ENCODE measurements at regions not wholly inside any gene's neighbourhood (a gene's known extent, or its start where the extent isn't known, plus 50 kb on each side); places are given as distances from the start of the nearest gene placed in this dataset.

DNA sequence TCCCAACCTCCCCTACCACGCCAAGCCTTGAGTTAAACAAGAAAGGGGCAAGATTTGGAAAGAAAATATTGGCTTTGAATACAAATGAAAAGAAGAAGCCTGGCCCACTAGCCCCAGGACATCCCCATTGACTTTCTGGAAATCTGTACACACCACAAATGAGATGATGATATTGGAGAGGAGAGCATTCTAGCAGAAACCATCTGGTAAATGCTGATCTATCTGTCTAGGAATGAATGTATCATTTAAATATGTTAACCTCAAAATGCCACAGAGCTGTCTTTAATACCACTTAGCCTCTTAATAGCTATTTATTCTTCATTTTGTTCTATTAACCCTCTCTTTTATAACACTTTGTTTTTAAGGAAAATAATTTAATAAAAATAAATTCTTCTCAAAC is 270.2 kb upstream of the PDE4D start:
- TF ChIP-seq, protein P1, sequence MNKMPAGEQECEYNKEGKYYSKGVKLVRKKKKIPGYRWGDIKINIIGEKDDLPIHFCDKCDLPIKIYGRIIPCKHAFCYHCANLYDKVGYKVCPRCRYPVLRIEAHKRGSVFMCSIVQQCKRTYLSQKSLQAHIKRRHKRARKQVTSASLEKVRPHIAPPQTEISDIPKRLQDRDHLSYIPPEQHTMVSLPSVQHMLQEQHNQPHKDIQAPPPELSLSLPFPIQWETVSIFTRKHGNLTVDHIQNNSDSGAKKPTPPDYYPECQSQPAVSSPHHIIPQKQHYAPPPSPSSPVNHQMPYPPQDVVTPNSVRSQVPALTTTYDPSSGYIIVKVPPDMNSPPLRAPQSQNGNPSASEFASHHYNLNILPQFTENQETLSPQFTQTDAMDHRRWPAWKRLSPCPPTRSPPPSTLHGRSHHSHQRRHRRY (tag by site-specific recombination; IDR thresholded peaks at IDR 0.05), result no peak
- TF ChIP-seq, protein P2, sequence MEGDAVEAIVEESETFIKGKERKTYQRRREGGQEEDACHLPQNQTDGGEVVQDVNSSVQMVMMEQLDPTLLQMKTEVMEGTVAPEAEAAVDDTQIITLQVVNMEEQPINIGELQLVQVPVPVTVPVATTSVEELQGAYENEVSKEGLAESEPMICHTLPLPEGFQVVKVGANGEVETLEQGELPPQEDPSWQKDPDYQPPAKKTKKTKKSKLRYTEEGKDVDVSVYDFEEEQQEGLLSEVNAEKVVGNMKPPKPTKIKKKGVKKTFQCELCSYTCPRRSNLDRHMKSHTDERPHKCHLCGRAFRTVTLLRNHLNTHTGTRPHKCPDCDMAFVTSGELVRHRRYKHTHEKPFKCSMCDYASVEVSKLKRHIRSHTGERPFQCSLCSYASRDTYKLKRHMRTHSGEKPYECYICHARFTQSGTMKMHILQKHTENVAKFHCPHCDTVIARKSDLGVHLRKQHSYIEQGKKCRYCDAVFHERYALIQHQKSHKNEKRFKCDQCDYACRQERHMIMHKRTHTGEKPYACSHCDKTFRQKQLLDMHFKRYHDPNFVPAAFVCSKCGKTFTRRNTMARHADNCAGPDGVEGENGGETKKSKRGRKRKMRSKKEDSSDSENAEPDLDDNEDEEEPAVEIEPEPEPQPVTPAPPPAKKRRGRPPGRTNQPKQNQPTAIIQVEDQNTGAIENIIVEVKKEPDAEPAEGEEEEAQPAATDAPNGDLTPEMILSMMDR (tag by site-specific recombination; IDR thresholded peaks at IDR 0.05), result no peak
- TF ChIP-seq, protein P3, sequence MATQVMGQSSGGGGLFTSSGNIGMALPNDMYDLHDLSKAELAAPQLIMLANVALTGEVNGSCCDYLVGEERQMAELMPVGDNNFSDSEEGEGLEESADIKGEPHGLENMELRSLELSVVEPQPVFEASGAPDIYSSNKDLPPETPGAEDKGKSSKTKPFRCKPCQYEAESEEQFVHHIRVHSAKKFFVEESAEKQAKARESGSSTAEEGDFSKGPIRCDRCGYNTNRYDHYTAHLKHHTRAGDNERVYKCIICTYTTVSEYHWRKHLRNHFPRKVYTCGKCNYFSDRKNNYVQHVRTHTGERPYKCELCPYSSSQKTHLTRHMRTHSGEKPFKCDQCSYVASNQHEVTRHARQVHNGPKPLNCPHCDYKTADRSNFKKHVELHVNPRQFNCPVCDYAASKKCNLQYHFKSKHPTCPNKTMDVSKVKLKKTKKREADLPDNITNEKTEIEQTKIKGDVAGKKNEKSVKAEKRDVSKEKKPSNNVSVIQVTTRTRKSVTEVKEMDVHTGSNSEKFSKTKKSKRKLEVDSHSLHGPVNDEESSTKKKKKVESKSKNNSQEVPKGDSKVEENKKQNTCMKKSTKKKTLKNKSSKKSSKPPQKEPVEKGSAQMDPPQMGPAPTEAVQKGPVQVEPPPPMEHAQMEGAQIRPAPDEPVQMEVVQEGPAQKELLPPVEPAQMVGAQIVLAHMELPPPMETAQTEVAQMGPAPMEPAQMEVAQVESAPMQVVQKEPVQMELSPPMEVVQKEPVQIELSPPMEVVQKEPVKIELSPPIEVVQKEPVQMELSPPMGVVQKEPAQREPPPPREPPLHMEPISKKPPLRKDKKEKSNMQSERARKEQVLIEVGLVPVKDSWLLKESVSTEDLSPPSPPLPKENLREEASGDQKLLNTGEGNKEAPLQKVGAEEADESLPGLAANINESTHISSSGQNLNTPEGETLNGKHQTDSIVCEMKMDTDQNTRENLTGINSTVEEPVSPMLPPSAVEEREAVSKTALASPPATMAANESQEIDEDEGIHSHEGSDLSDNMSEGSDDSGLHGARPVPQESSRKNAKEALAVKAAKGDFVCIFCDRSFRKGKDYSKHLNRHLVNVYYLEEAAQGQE (tag by site-specific recombination; IDR thresholded peaks at IDR 0.05), result no peak
- TF ChIP-seq TRIM28 (IDR thresholded peaks at IDR 0.05; ENCODE audit: borderline replicate concordance, low read length) (no peak), YY1 (tag by site-specific recombination; IDR thresholded peaks at IDR 0.05) (no peak), KLF16 (tag by site-specific recombination; IDR thresholded peaks at IDR 0.05) (no peak), ZNF561 (tag by site-specific recombination; IDR thresholded peaks at IDR 0.05; ENCODE audit: borderline replicate concordance) (no peak), FEZF1 (tag by site-specific recombination; IDR thresholded peaks at IDR 0.05) (no peak), ZNF354C (tag by site-specific recombination; IDR thresholded peaks at IDR 0.05; ENCODE audit: borderline replicate concordance, low read depth) (no peak), ZNF112 (tag by site-specific recombination; IDR thresholded peaks at IDR 0.05) (no peak), ZNF16 (tag by site-specific recombination; IDR thresholded peaks at IDR 0.05; ENCODE audit: low read depth) (no peak), ZFP3 (tag by site-specific recombination; IDR thresholded peaks at IDR 0.05; ENCODE audit: low read depth) (no peak)
- TF ChIP-seq, protein P4, sequence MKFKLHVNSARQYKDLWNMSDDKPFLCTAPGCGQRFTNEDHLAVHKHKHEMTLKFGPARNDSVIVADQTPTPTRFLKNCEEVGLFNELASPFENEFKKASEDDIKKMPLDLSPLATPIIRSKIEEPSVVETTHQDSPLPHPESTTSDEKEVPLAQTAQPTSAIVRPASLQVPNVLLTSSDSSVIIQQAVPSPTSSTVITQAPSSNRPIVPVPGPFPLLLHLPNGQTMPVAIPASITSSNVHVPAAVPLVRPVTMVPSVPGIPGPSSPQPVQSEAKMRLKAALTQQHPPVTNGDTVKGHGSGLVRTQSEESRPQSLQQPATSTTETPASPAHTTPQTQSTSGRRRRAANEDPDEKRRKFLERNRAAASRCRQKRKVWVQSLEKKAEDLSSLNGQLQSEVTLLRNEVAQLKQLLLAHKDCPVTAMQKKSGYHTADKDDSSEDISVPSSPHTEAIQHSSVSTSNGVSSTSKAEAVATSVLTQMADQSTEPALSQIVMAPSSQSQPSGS (tag by site-specific recombination; IDR thresholded peaks at IDR 0.05; ENCODE audit: low read depth), result no peak
